ENCODE measurements at regions not wholly inside any gene's neighbourhood (a gene's known extent, or its start where the extent isn't known, plus 50 kb on each side); places are given as distances from the start of the nearest gene placed in this dataset.

- no peak for DNase-seq (ENCODE audit: low read depth in 2 of 2)
These were observed 52.5 kb upstream of the LINGO1 start for GRCh38 chr15:77685082-77685815.

- no peak for DNase-seq (ENCODE audit: low read depth in 2 of 2)
These were observed 51.8 kb upstream of the LINGO1 start for GRCh38 chr15:77684341-77685081.

GRCh38 chr15:77682564-77682963 lies 49.9 kb upstream of the LINGO1 start:
- no peak for DNase-seq (ENCODE audit: low read depth in 2 of 2)
